Panc1 (cell line): ENCODE measurements at regions not wholly inside any gene's neighbourhood (a gene's known extent, or its start where the extent isn't known, plus 50 kb on each side); places are given as distances from the start of the nearest gene placed in this dataset.

ENCODE experiments used
- ATAC-seq: fragments of 200-7000 bp; cut with Tn5 transposase; 2 replicates; pipeline ENCODE4 v1.9.1; 2020; ENCODE audit warnings: mild to moderate bottlenecking, moderate library complexity
- BruUV-seq: library from RNA; stranded (reverse); fragments of 400-500 nt; replicated peaks from 2 replicates; lab custom pipeline; 2021; lab: Mats Ljungman, UMichigan
- CTCF ChIA-PET: fragments of 300-600 bp; sonication (Branson Sonifier 250); formaldehyde crosslinking; loops from one replicate; lab custom pipeline; 2022; ENCODE audit warnings: antibody characterized with exemption; lab: Charles Lee
- POLR2A ChIA-PET: fragments of 300-600 bp; sonication (Branson Sonifier 250); formaldehyde crosslinking; loops from one replicate; lab custom pipeline; 2022; ENCODE audit warnings: antibody characterized with exemption; lab: Charles Lee
- DNase-seq: peaks from one replicate; pipeline ENCODE4 v3.0.0-alpha.2; 2010; ENCODE audit warnings: low read depth, low spot score
- H3K27ac ChIP-seq: 2 replicates; pipeline ENCODE4 v1.5.1; 2011; ENCODE audit warnings: mild to moderate bottlenecking, low read length, inconsistent platforms
- H3K27me3 ChIP-seq: fragments of 200-500 bp; sonication (Bioruptor generic); 2 replicates; pipeline ENCODE4 v1.6.0; 2014; ENCODE audit warnings: low read length, inconsistent platforms; ENCODE audit not compliant: control insufficient read depth, insufficient read depth
- H3K36me3 ChIP-seq: fragments of 200-500 bp; sonication (Bioruptor generic); 2 replicates; pipeline ENCODE4 v1.5.1; 2014; ENCODE audit warnings: inconsistent platforms, mild to moderate bottlenecking, low read length, moderate library complexity; ENCODE audit not compliant: control insufficient read depth, insufficient read depth
- H3K4me1 ChIP-seq: 2 replicates; pipeline ENCODE4 v1.5.1; 2011; ENCODE audit warnings: inconsistent platforms, mild to moderate bottlenecking, low read length, moderate library complexity; ENCODE audit not compliant: control insufficient read depth, insufficient read depth
- H3K4me3 ChIP-seq, 2 experiments: 2 replicates each; pipeline ENCODE4 v1.5.1; 2011 to 2012; ENCODE audit warnings: low read depth in 2 of 2, low read length in 2 of 2, mild to moderate bottlenecking in 2 of 2, inconsistent platforms in 1 of 2, moderate library complexity in 1 of 2
- H3K9me3 ChIP-seq: fragments of 200-500 bp; sonication (Bioruptor generic); 2 replicates; pipeline ENCODE4 v1.5.1; 2014; ENCODE audit warnings: low read depth, mild to moderate bottlenecking, inconsistent platforms, low read length, moderate library complexity; ENCODE audit not compliant: control insufficient read depth, insufficient read depth
- POLR2AphosphoS5 ChIP-seq: IDR thresholded peaks from 2 replicates; pipeline ENCODE4 v1.6.1; 2012; ENCODE audit warnings: mild to moderate bottlenecking, low read depth, low read length, moderate library complexity
- SIN3A ChIP-seq: IDR thresholded peaks from 2 replicates; pipeline ENCODE4 v1.6.1; 2012; ENCODE audit warnings: low read depth, mild to moderate bottlenecking, low read length, moderate library complexity, borderline replicate concordance; ENCODE audit not compliant: insufficient read depth
- TCF7L2 ChIP-seq: IDR thresholded peaks from 2 replicates; pipeline ENCODE4 v1.6.1; 2011; ENCODE audit warnings: mild to moderate bottlenecking, low read depth, low read length, inconsistent platforms
- in situ Hi-C: cut with HindIII; loops from 2 replicates; pipeline ENCODE4 v1.10.0; 2016; ENCODE audit warnings: low sequenced_read_pairs, low pct_unique_long_range_greater_than_20kb
- intact Hi-C: fragments of 100-400 bp; cut with micrococcal nuclease; formaldehyde crosslinking; loops from one replicate; pipeline ENCODE4 v1.10.0; 2022; ENCODE audit not compliant: unreplicated experiment
- TF ChIP-seq, protein P1 (sequence below): fragments of 450-650 bp; IDR thresholded peaks from 2 replicates; pipeline ENCODE4 v1.5.1; 2017; ENCODE audit warnings: mild to moderate bottlenecking
- TF ChIP-seq, protein P2 (sequence below), 2 experiments: IDR thresholded peaks; 2 replicates each; pipeline ENCODE4 v1.6.1; 2011 to 2012; ENCODE audit warnings: low read depth in 2 of 2, control low read depth in 1 of 2, low read length in 1 of 2, mild to moderate bottlenecking in 1 of 2, moderate library complexity in 1 of 2; ENCODE audit not compliant: insufficient read depth in 1 of 2

DNA sequence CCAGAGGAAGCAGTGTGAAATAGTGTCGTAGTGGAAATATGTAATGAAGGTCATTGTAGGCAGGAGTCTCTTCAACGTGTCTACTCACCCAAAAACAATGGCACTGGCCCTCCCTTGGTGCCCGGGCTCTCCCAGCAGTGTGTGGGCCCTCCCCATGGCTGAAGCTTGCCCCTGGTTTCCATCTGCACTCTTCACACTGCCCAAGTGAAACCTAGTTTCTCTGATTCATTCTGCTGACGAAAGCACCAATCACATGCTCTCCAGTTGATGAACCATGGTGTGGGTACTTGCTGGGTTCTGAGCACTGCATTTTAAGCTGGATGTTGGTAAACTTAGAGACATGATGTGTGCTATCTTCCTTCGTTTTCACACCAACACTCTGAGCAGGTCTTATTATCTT is 61.0 kb upstream of the AGBL1 start:
- no peak overlapping the region for H3K27ac ChIP-seq
- ChIA-PET CTCF (interaction anchor here (0.6 kb wide), 1 partner anchor 117 kb away, joined by 8 read pairs; no protein-coding TSS in a partner anchor), POLR2A (no interaction called here)
- no peaks in the 10 kb centered on the region for H3K9me3 ChIP-seq
- H3K4me1 ChIP-seq: no peaks in the 10 kb centered on the region
- in situ Hi-C loops: no loop called here
- 0 out of 2 replicates have a peak, but pooled peaks cover 2% of the 10 kb centered on the region for H3K27me3 ChIP-seq
- TF ChIP-seq TCF7L2: no peak
- no peak for TF ChIP-seq POLR2AphosphoS5
- TF ChIP-seq, protein P1, sequence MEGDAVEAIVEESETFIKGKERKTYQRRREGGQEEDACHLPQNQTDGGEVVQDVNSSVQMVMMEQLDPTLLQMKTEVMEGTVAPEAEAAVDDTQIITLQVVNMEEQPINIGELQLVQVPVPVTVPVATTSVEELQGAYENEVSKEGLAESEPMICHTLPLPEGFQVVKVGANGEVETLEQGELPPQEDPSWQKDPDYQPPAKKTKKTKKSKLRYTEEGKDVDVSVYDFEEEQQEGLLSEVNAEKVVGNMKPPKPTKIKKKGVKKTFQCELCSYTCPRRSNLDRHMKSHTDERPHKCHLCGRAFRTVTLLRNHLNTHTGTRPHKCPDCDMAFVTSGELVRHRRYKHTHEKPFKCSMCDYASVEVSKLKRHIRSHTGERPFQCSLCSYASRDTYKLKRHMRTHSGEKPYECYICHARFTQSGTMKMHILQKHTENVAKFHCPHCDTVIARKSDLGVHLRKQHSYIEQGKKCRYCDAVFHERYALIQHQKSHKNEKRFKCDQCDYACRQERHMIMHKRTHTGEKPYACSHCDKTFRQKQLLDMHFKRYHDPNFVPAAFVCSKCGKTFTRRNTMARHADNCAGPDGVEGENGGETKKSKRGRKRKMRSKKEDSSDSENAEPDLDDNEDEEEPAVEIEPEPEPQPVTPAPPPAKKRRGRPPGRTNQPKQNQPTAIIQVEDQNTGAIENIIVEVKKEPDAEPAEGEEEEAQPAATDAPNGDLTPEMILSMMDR: no peak
- no peak for TF ChIP-seq SIN3A
- TF ChIP-seq, protein P2, sequence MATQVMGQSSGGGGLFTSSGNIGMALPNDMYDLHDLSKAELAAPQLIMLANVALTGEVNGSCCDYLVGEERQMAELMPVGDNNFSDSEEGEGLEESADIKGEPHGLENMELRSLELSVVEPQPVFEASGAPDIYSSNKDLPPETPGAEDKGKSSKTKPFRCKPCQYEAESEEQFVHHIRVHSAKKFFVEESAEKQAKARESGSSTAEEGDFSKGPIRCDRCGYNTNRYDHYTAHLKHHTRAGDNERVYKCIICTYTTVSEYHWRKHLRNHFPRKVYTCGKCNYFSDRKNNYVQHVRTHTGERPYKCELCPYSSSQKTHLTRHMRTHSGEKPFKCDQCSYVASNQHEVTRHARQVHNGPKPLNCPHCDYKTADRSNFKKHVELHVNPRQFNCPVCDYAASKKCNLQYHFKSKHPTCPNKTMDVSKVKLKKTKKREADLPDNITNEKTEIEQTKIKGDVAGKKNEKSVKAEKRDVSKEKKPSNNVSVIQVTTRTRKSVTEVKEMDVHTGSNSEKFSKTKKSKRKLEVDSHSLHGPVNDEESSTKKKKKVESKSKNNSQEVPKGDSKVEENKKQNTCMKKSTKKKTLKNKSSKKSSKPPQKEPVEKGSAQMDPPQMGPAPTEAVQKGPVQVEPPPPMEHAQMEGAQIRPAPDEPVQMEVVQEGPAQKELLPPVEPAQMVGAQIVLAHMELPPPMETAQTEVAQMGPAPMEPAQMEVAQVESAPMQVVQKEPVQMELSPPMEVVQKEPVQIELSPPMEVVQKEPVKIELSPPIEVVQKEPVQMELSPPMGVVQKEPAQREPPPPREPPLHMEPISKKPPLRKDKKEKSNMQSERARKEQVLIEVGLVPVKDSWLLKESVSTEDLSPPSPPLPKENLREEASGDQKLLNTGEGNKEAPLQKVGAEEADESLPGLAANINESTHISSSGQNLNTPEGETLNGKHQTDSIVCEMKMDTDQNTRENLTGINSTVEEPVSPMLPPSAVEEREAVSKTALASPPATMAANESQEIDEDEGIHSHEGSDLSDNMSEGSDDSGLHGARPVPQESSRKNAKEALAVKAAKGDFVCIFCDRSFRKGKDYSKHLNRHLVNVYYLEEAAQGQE (IDR thresholded peaks at IDR 0.05; ENCODE audit: insufficient read depth in 1 of 2, low read depth in 2 of 2, low read length in 1 of 2): no peak
- no peak for DNase-seq
- intact Hi-C loops: no loop called here
- no TSS peak for BruUV-seq
- no peak for ATAC-seq
- H3K4me3 ChIP-seq: no peak overlapping the region
- no peaks in the 10 kb centered on the region for H3K36me3 ChIP-seq

DNA sequence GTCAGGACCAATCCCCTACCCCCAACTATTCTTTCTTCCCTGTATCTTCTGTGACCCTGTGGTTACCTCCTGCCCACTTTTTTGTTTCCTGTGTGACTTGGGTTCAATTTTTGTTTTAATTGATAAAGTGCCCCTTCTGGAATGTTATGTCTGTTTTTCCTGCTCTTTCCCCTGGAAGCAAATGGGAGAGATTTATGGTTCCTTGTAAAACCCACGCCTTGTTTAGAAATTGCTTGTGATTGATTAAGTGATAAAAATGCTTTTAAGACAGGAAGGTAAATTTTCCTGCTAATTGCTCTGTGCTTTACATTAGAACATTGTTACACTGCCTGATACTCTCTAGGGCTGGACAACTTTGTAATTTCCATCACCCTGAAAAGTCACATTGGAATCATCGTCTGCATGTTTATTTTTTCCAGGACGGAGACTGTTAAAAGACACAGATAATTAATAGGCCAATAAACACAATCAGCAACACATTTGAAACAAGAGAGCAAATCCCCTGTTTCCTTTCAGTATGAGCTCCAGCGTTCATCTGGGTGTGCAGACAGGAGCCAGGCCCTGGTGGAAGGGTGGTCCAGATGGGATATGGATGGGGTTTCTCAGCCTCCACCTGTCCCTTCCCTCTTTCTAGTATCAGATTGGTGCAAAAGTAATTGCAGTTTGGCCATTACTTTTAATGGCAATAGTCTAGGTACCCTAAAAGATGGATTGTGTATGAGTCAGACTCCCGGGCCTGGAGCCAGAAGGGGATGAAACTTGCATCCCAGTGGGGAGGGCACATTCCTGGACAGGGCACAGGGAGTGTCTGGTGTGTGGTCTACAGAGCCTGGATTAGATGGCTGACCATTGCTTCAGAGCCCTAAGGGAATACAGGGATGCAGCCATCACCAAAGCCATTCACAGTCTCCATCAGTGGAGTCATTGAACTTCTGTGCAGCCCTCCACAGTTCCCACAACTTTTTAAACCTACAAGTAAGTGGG is 58.1 kb upstream of the AGBL1 start:
- TF ChIP-seq SIN3A: no peak
- TF ChIP-seq TCF7L2: no peak
- no peak for TF ChIP-seq POLR2AphosphoS5
- TF ChIP-seq, protein P2 (IDR thresholded peaks at IDR 0.05; ENCODE audit: insufficient read depth in 1 of 2, low read depth in 2 of 2, low read length in 1 of 2): no peak
- TF ChIP-seq, protein P1: no peak
- in situ Hi-C loops: no loop called here
- no peak for ATAC-seq

More for the DNA sequence above, 58.1 kb upstream of the AGBL1 start:
- no peak overlapping the region for H3K4me3 ChIP-seq
- ChIA-PET POLR2A (no interaction called here), CTCF (no interaction called here)
- H3K27ac ChIP-seq: no peak overlapping the region
- no peak for DNase-seq
- no TSS peak for BruUV-seq
- intact Hi-C loops: no loop called here
- H3K27me3 ChIP-seq: 0 out of 2 replicates have a peak, but pooled peaks cover 2% of the 10 kb centered on the region
- H3K9me3 ChIP-seq: no peaks in the 10 kb centered on the region
- no peaks in the 10 kb centered on the region for H3K4me1 ChIP-seq
- H3K36me3 ChIP-seq: no peaks in the 10 kb centered on the region
